ENCODE measurements at regions not wholly inside any gene's neighbourhood (a gene's known extent, or its start where the extent isn't known, plus 50 kb on each side); places are given as distances from the start of the nearest gene placed in this dataset.

DNA sequence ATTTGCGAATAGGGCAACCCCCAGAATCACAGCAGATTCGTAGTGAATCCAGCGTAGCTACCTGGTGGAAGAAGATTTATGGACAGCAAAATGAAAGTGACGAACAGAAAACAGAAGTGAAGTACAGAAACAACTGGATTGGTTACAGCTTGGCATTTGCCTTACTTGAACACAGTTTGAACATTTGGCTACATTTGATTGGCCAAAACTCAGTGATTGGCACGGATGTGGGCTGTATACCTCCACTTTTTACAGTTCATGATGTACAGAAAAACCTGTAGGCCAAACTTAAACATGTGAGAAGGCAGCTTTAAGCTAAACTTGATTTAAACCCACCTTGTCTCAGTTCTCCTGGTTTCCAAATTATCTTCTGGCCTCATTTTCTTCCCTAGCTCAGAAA is 49.9 kb upstream of the AMN1 start:
- Mint-ChIP-seq H3K27me3 (ENCODE audit: low read depth, unreplicated experiment) (no peaks in the 10 kb centered on the region), H3K4me1 (ENCODE audit: low read depth, unreplicated experiment) (peaks cover 5% of the 10 kb centered on the region), H3K9me3 (ENCODE audit: unreplicated experiment) (no peaks in the 10 kb centered on the region), H3K4me3 (ENCODE audit: unreplicated experiment) (no peak overlapping the region), H3K27ac (ENCODE audit: unreplicated experiment) (no peak overlapping the region), H3K36me3 (ENCODE audit: low read depth, unreplicated experiment) (no peaks in the 10 kb centered on the region)
- DNase-seq (ENCODE audit: low read depth) = no peak
- Histone ChIP-seq H3K79me2 (ENCODE audit: insufficient read depth, low read length) (no peaks in the 10 kb centered on the region), H3K36me3 (ENCODE audit: insufficient read depth, low read length) (no peaks in the 10 kb centered on the region), H3K9ac (ENCODE audit: low read length) (no peak overlapping the region), H3K27me3 (ENCODE audit: insufficient read depth, low read length) (no peaks in the 10 kb centered on the region), H3K9me3 (ENCODE audit: insufficient read depth, low read depth, low read length) (no peaks in the 10 kb centered on the region), H3K4me3 (ENCODE audit: insufficient read depth, low read depth, low read length) (no peak overlapping the region), H3K4me1 (ENCODE audit: insufficient read depth, low read length) (no peaks in the 10 kb centered on the region), H2AFZ (ENCODE audit: low read depth, low read length) (no peak overlapping the region), H3K27ac (ENCODE audit: low read depth, low read length) (no peak overlapping the region), H3K4me2 (ENCODE audit: low read length) (no peak overlapping the region), H4K20me1 (ENCODE audit: insufficient read depth, low read length) (no peaks in the 10 kb centered on the region)
- FAIRE-seq = no peak
- TF ChIP-seq EZH2 (IDR thresholded peaks at IDR 0.05; ENCODE audit: insufficient read depth, low read length) (no peak), CTCF (IDR thresholded peaks at IDR 0.05; ENCODE audit: insufficient read depth, low read depth, low read length) (no peak)
